Stimulated activated CD4-positive, alpha-beta T cell treated with anti-CD3 and anti-CD28 coated beads, Interleukin-15, amount 100 ng/mL, for 48 hours (primary cell): ENCODE measurements at regions not wholly inside any gene's neighbourhood (a gene's known extent, or its start where the extent isn't known, plus 50 kb on each side); places are given as distances from the start of the nearest gene placed in this dataset.

Experiments
- DNase-seq, 2 donors: peaks; one replicate each; pipeline ENCODE4 v3.0.0-alpha.2; 2020; ENCODE audit warnings: low read depth in 2 of 2

DNA sequence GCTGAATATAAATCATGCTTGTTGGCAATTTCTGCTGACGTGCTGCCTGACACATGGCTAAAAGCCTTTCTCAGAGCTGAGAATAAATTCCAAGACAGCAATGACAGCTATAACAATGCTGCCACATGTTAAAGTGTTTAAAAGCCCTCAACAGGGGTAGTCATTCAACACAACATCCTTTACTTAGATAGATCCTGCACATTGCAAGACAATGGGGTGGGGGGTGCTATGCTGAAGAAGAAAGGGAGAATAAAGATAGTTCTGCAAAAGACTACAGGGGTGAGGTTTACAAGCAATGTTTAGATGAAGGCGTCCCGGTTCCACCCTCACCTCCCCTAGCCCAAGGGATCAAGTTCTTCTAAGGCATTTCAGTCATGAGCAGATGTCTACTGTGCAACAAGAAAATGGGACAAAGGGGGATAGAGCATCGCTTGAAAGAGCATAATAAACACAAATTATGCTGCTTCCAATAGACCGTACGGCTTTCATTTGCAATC is 291.0 kb upstream of the ACVR2A start:
- no peak for DNase-seq

- DNase-seq: no peak
Observed at GRCh38 chr2:147550995-147551731, 293.7 kb upstream of the ACVR2A start.

- DNase-seq: no peak
Observed at GRCh38 chr2:147549054-147549453, 295.8 kb upstream of the ACVR2A start.

- no peak for DNase-seq
Observed at GRCh38 chr2:147548451-147548850, 296.4 kb upstream of the ACVR2A start.

DNA sequence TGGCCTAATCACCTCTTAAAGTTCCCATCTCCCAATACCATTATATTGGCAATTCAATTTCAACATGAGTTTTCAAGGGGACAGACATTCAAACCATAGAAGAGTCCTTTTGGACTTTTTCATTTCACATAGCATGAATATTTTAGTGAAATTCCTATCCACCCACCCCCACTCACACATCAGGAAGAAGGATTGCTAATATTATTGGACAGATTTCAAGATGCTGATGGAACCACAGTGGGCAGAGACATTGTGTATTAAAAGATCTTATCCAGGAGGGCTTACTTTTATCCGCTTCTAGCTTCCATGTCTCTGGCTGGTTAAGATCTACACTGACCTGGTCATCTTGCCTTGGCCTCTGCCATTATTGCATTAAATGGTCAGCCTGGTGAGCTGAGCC is 297.4 kb upstream of the ACVR2A start:
- no peak for DNase-seq

- no peak for DNase-seq
Observed at GRCh38 chr2:147546109-147546508, 298.7 kb upstream of the ACVR2A start.

- no peak for DNase-seq
Observed at GRCh38 chr2:147543056-147543455, 301.8 kb upstream of the ACVR2A start.

DNA sequence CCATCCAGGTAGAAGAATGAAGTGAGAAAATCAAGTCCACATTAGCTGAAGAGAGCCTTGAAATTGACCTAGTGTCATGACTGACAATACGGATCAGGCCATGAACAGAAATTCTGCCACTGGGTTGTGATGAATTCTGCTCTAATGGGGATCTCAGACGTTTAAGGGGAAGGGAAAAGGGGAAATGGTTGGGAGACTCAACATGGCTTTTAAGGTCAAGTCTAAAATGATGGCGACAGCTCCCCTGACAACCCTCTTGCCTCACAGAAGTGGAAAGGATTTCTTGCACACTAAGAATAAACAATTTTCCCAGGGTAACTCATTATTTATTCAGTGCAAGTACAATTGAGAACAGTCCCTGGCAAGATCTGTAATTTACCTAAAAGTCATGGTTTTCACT is 302.5 kb upstream of the ACVR2A start:
- no peak for DNase-seq

DNA sequence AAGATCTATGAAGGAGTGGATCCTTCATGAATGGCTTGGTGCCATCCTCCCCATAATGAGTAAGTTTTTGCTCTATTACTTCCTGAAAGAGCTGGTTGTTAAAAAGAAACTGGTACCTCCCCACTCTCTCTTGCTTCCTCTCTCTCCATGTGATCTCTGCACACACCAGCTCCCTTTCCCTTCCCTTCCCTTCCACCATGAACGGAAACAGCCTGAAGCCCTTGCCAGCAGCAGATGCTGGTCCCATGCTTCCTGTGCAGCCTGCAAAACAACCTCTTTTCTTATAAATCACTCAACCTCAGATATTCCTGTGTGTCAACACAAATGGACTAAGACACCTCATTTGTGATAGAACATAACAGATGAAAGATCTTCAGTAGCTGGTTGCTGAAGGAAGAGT is 303.5 kb upstream of the ACVR2A start:
- DNase-seq: no peak

DNA sequence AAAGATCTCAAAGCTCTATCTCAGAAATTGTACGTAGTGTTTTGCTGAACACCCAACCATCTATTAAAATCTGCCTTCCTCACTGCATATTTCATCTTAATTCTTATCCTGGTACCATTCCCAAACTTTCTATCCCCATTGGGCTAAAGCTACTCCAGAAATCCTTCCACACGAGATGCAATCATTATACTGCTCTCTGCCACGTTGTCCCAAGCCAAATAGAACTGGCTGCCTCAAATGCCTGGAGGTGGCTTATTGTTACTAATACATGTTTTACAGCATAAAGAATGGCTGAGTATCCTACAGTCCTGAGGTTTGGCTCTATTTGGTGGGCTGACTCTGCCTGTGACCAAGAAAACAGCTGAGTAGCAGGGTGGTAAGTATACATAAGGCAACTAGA is 306.0 kb upstream of the ACVR2A start:
- DNase-seq: no peak

GRCh38 chr2:147538088-147538487 is 306.7 kb upstream of the ACVR2A start:
- no peak for DNase-seq

GRCh38 chr2:147531269-147531668 is 313.6 kb upstream of the ACVR2A start:
- DNase-seq: no peak

DNA sequence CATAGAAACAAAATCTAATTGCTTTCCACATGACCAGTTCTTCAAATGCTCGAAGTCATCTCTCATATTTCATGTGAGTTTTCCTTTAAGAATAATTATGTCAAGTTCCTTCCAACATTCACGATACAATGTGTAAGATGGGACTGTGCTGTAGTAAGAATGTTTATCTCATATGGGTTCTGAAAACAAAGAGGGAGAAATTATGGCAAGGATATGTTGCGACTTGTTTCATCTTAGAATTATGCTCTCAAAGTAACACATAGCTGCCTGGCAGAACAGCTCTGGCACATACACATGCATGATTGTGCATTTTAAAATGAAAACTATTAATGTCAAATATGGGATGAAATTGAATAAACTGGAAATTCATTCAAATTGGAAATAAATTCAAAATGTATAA is 314.8 kb upstream of the ACVR2A start:
- DNase-seq: no peak

DNA sequence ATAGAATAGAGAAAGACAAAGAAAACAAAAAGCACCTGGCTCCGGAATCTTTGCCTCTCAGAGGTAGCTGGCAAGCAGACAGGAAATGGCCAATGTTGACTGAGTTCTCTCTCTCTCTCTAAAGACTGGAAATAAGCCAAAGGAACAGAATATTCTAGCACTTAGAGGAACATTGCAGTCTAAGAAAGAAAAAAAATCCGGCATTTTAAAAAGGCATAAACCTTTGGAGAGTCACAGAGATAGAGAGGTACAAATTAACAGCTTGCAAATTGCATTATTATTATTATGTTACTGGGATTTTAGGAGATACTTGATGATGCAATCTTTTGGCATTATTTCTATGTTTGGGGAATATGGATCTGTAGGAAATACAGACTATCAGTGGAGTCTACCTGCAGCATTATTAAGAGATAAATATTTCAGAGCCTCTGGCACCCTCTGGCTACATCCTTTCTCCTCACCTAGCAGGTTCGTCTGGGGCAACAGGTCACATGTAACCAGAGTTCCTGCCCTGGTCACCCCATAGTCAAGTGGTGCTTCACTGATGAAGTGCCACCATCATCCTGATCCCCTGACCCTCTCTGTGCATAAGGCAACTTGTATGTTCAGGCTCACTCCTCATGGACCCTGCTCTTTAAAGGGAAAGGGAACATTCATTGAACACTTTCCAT is 318.9 kb upstream of the ACVR2A start:
- DNase-seq: no peak

DNA sequence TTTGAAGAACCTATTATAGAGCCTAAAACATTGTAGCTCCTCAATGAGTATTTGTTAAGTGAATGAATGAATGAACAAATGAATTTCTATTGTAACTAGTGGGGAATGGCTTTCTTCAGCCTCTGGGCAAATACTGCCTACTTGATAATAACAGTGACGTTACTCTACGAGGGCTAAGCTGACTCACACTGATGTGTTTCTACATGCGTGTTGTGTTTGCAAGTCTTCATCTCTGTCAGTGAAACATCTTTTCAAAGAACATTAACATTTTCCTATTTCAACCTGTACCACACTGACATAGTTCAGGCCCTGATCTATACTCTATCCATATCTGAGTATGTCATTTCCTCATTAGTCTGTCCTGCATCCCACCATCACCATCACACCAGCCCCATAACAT is 319.9 kb upstream of the ACVR2A start:
- DNase-seq: no peak

GRCh38 chr2:147523415-147523814 is 321.4 kb upstream of the ACVR2A start:
- DNase-seq: no peak

DNA sequence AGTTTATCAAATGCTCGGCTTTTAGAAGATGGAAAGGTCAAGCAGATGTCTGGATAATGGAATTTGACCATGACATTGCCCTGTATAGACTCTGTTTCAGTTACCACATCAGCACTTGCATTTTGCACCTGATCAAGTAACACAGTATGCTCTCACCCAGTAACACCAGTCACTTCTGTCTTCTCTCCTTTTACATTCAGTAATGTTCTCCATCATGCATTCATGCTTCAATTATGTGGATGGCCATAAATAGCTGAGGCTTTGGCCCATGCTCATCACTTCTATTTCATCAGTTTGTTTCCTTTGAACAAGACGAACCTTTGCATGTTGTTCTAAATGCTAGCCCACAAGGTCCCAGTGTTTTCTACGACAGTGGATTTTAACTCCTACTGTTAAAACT is 322.9 kb upstream of the ACVR2A start:
- no peak for DNase-seq

GRCh38 chr2:147520817-147521216 is 324.0 kb upstream of the ACVR2A start:
- no peak for DNase-seq

DNA sequence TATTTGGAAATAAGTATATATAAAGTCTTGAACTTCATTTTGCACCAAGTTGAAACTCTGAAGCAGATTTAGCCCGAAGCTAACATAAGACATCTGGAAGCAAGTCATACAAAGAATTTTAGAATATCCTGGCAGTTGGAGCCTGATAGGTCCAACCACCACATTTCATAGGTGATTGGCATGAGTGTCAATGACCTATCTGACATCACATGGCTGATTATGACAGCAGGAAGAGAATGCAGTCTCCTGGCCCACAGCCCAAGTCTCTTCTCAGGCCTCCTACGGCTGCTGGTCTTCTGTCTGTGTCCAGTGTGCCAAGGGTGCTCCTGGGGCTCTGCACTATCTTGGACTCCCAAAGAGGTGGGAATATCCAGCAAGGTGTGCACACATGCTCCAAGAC is 325.7 kb upstream of the ACVR2A start:
- DNase-seq: no peak

GRCh38 chr2:147515213-147515612 is 329.6 kb upstream of the ACVR2A start:
- DNase-seq: no peak

DNA sequence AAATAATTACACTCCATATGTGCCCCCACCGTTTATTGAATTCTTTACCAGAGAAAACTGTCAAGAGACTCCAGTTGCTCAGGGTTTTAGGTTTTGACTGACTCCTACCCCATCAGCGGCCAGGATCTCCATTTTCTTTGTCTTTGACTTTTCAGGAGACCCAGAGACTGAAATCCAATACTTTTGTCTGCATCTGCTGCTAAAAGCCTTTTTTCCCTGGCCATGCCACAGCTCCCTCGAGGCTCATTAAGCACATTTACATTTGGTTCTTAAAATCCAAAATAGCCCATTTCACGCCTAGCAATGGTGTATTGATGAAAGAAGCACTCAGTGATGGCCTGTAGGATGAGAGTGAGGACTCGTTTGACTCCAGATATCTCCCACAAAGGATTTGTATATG is 332.6 kb upstream of the ACVR2A start:
- no peak for DNase-seq

GRCh38 chr2:147511491-147511948 is 333.3 kb upstream of the ACVR2A start:
- DNase-seq: no peak

DNA sequence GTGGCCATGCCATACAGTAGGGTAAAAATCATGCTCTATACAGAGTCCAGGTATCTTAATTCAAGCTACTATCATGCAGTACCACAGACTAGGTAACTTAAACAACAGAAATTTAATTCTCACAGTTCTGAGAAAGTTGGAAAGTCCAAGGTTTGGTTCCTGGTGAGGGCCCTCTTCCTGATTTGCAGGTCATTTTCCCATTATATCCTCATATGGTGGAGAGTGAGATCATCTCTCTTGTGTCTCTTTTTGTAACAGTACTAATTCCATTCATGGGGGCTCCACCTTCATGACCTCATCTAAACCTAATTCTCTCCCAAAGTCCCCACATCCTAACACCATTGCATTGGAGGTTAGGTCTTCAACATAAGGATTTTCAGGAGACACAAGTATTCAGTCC is 335.0 kb upstream of the ACVR2A start:
- DNase-seq: no peak
